ENCODE measurements at regions not wholly inside any gene's neighbourhood (a gene's known extent, or its start where the extent isn't known, plus 50 kb on each side); places are given as distances from the start of the nearest gene placed in this dataset.

- TF ChIP-seq CTCF (IDR thresholded peaks at IDR 0.05; ENCODE audit: poor library complexity, severe bottlenecking), result no peak
- TF ChIP-seq EZH2 (IDR thresholded peaks at IDR 0.05; ENCODE audit: borderline replicate concordance, insufficient read depth, low read length, poor library complexity, severe bottlenecking), result no peak
- no peak for TF ChIP-seq RAD21 (conservative IDR thresholded peaks at IDR 0.05)
- no peak for TF ChIP-seq EP300 (conservative IDR thresholded peaks at IDR 0.05; ENCODE audit: poor library complexity, severe bottlenecking)
- TF ChIP-seq MXI1 (conservative IDR thresholded peaks at IDR 0.05; ENCODE audit: poor library complexity, severe bottlenecking), result no peak
- TF ChIP-seq POLR2AphosphoS5 (IDR thresholded peaks at IDR 0.05), result no peak
- TF ChIP-seq TAF1 (IDR thresholded peaks at IDR 0.05; ENCODE audit: low read depth), result no peak
- TF ChIP-seq REST (IDR thresholded peaks at IDR 0.05; ENCODE audit: borderline replicate concordance), result no peak
- TF ChIP-seq SMC3 (conservative IDR thresholded peaks at IDR 0.05; ENCODE audit: poor library complexity), result no peak
These were observed 139.1 kb upstream of the PAQR3 start for GRCh38 chr4:79078339-79078738.
